Aorta (tissue), 5 donors: ENCODE measurements at regions not wholly inside any gene's neighbourhood (a gene's known extent, or its start where the extent isn't known, plus 50 kb on each side); places are given as distances from the start of the nearest gene placed in this dataset.

ENCODE experiments used
- ATAC-seq: fragments of 200-7000 bp; cut with Tn5 transposase; one replicate; pipeline ENCODE4 v1.9.1; 2022; ENCODE audit warnings: moderate library complexity; ENCODE audit not compliant: low FRiP score
- DNase-seq, 2 donors: peaks; one replicate each; pipeline ENCODE4 v3.0.0-alpha.2; 2020
- H3K27ac ChIP-seq, 2 donors: one replicate each; pipeline ENCODE4 v1.5.1; 2013; ENCODE audit warnings: low read length in 2 of 2, mild to moderate bottlenecking in 2 of 2, moderate library complexity in 2 of 2, control low read depth in 1 of 2, inconsistent platforms in 1 of 2, low read depth in 1 of 2
- H3K27me3 ChIP-seq, 2 donors: one replicate each; pipeline ENCODE4 v1.6.1; 2013; ENCODE audit warnings: control low read depth in 1 of 2, low read length in 1 of 2, mild to moderate bottlenecking in 1 of 2, moderate library complexity in 1 of 2; ENCODE audit not compliant: insufficient read depth in 2 of 2, control insufficient read depth in 1 of 2
- H3K36me3 ChIP-seq, 2 donors: one replicate each; pipeline ENCODE4 v1.6.1; 2013; ENCODE audit warnings: control low read depth in 1 of 2, low read length in 1 of 2, mild to moderate bottlenecking in 1 of 2; ENCODE audit not compliant: insufficient read depth in 2 of 2, control insufficient read depth in 1 of 2
- H3K4me1 ChIP-seq, 2 donors: one replicate each; pipeline ENCODE4 v1.6.1; 2013; ENCODE audit warnings: low read length in 2 of 2, control low read depth in 1 of 2, mild to moderate bottlenecking in 1 of 2, moderate library complexity in 1 of 2; ENCODE audit not compliant: insufficient read depth in 2 of 2, control insufficient read depth in 1 of 2
- H3K4me3 ChIP-seq, 2 donors: one replicate each; pipeline ENCODE4 v1.5.1; 2013; ENCODE audit warnings: low read length in 2 of 2, control low read depth in 1 of 2, mild to moderate bottlenecking in 1 of 2
- H3K9me3 ChIP-seq: one replicate; pipeline ENCODE4 v1.6.1; 2013; ENCODE audit warnings: mild to moderate bottlenecking, low read length; ENCODE audit not compliant: control insufficient read depth
- WGBS, 2 donors: extraction: QIAGEN DNeasy Blood & Tissue Kit; methylation state at CpG; one replicate each; pipeline ENCODE4 v1.1.7; 2013; 5-methylcytosine and 5-hydroxymethylcytosine counted together
- intact Hi-C, 2 donors: fragments of 100-400 bp; cut with DNase I; formaldehyde crosslinking; loops; one replicate each; pipeline versions ENCODE4 v1.14.2 to v1.15.0; 2022
- donor health status: healthy with polysubstance abuse.
- donor health status: Bipolar disorder and iron deficiency.
- donor health status: DM: no; HTN: no; CAD: no.
- donor health status: DM: no; HTN: no; CAD: no.
- donor health status: DM: yes; HTN: yes; CAD: no.

- Histone ChIP-seq H3K4me3 (no peak overlapping the region), H3K36me3 (no peaks in the 10 kb centered on the region), H3K27me3 (no peaks in the 10 kb centered on the region), H3K27ac (no peak overlapping the region), H3K4me1 (no peaks in the 10 kb centered on the region), H3K9me3 (no peaks in the 10 kb centered on the region)
- DNase-seq (no peak), ATAC-seq (no peak)
- 96 to 98% methylated on average over 2 of the region's 2 CpGs for WGBS, 2 donors
- intact Hi-C loops = no loop called here
Measured at GRCh38 chr1:235035928-235036327, 92.7 kb downstream of the TOMM20 start.

- WGBS, 2 donors = 90 to 98% methylated on average over 7 of the region's 7 CpGs
- no peaks in the 10 kb centered on the region for H3K4me1 ChIP-seq
- no peak for ATAC-seq
Measured at GRCh38 chr1:235030919-235031596, 97.6 kb downstream of the TOMM20 start.

GRCh38 chr1:235027862-235028250 lies 100.8 kb downstream of the TOMM20 start:
- H3K36me3 ChIP-seq = no peaks in the 10 kb centered on the region
- 95 to 97% methylated on average over 9 of the region's 9 CpGs for WGBS, 2 donors
- H3K9me3 ChIP-seq = no peaks in the 10 kb centered on the region
- no peaks in the 10 kb centered on the region for H3K27me3 ChIP-seq
- ATAC-seq = no peak
- DNase-seq = no peak
- no peak overlapping the region for H3K27ac ChIP-seq
- H3K4me1 ChIP-seq = no peaks in the 10 kb centered on the region
- no peak overlapping the region for H3K4me3 ChIP-seq
- intact Hi-C loops = no loop called here

More at GRCh38 chr1:235030919-235031596, 97.6 kb downstream of the TOMM20 start:
- no peaks in the 10 kb centered on the region for H3K27me3 ChIP-seq
- H3K9me3 ChIP-seq = no peaks in the 10 kb centered on the region
- no peaks in the 10 kb centered on the region for H3K36me3 ChIP-seq
- H3K27ac ChIP-seq = no peak overlapping the region
- H3K4me3 ChIP-seq = no peak overlapping the region
- peak in 1 of 2 donors; percentile 13 for DNase-seq
- intact Hi-C loops = no loop called here

- Histone ChIP-seq H3K27ac (no peak overlapping the region), H3K4me3 (no peak overlapping the region), H3K36me3 (no peaks in the 10 kb centered on the region), H3K4me1 (peaks cover 0 to 2% of the 10 kb centered on the region in 2 donors), H3K9me3 (no peaks in the 10 kb centered on the region), H3K27me3 (no peaks in the 10 kb centered on the region)
- intact Hi-C loops = no loop called here
- 97% methylated on average over 13 of the region's 13 CpGs for WGBS, 2 donors
- DNase-seq (no peak), ATAC-seq (no peak)
Measured at GRCh38 chr1:235027076-235027861, 101.4 kb downstream of the TOMM20 start.

GRCh38 chr1:235025422-235025984 lies 103.1 kb downstream of the TOMM20 start:
- Histone ChIP-seq H3K9me3 (no peaks in the 10 kb centered on the region), H3K4me3 (no peak overlapping the region), H3K27ac (no peak overlapping the region), H3K27me3 (no peaks in the 10 kb centered on the region), H3K4me1 (peaks cover 0 to 2% of the 10 kb centered on the region in 2 donors), H3K36me3 (no peaks in the 10 kb centered on the region)
- ATAC-seq (no peak), DNase-seq (no peak)
- 98% methylated on average over 5 of the region's 5 CpGs for WGBS, 2 donors
- intact Hi-C loops = no loop called here

- H3K27me3 ChIP-seq = no peaks in the 10 kb centered on the region
- DNase-seq (no peak), ATAC-seq (peak; percentile 30)
- intact Hi-C loops = no loop called here
- no peaks in the 10 kb centered on the region for H3K36me3 ChIP-seq
- no peak overlapping the region for H3K27ac ChIP-seq
- H3K4me3 ChIP-seq = no peak overlapping the region
- peaks cover 0 to 2% of the 10 kb centered on the region in 2 donors for H3K4me1 ChIP-seq
- no peaks in the 10 kb centered on the region for H3K9me3 ChIP-seq
- 77 to 80% methylated on average over 7 of the region's 7 CpGs for WGBS, 2 donors
Measured at GRCh38 chr1:235024711-235025421, 103.8 kb downstream of the TOMM20 start.

GRCh38 chr1:235023711-235024439 lies 104.8 kb downstream of the TOMM20 start:
- 94 to 96% methylated on average over 10 of the region's 10 CpGs for WGBS, 2 donors
- no peak for ATAC-seq
- H3K9me3 ChIP-seq = no peaks in the 10 kb centered on the region
- H3K4me1 ChIP-seq = peaks cover 0 to 2% of the 10 kb centered on the region in 2 donors
- no peak overlapping the region for H3K4me3 ChIP-seq
- intact Hi-C loops = no loop called here
- H3K36me3 ChIP-seq = no peaks in the 10 kb centered on the region
- no peak for DNase-seq
- no peak overlapping the region for H3K27ac ChIP-seq
- no peaks in the 10 kb centered on the region for H3K27me3 ChIP-seq

- DNase-seq (no peak), ATAC-seq (no peak)
- Histone ChIP-seq H3K4me3 (no peak overlapping the region), H3K27ac (no peak overlapping the region), H3K4me1 (peaks cover 0 to 2% of the 10 kb centered on the region in 2 donors), H3K27me3 (no peaks in the 10 kb centered on the region), H3K9me3 (peaks cover 3% of the 10 kb centered on the region), H3K36me3 (no peaks in the 10 kb centered on the region)
- intact Hi-C loops = no loop called here
- WGBS, 2 donors = 94 to 95% methylated on average over 13 of the region's 13 CpGs
Measured at GRCh38 chr1:235022981-235023710, 105.5 kb downstream of the TOMM20 start.
